ENCODE measurements at regions not wholly inside any gene's neighbourhood (a gene's known extent, or its start where the extent isn't known, plus 50 kb on each side); places are given as distances from the start of the nearest gene placed in this dataset.

DNA sequence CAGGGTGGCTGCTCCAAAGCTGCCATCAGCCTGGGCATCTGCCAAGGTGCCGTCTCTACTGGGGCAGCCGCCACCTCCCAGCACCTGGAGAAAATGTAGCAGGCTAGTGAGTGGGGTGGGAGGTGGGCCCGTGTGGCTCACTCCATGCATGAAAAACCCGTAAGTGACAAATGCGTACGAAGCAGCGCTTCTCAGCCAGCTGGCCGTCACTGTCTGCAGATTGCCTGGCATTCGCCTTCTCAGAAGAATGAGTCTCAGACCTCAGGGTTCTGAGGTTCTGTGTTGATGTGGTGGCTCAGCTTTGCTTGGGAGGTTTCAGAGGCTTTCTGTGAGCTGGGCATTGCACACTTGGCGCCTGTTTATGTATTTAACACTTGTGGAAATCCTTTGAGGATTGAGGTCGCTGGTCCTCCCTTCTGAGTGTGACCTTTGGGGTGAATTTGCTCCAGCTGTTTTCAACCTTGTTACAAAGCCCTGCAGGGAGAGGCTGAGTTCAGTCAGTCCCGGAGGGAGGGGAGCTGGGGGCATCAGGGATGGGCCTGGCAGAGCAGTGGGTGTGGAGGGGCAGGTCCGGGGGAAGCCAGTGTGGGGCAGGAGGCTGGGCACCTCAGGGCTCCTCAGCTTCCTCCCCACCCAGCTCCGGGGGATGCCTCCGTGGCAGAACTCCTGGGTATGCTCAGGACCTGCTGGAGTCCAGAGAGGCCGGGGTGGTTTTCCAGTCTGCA is 977.0 kb downstream of the TBC1D22A start:
- H3K4me3 ChIP-seq (ENCODE audit: severe bottlenecking) = no peak overlapping the region
- no peaks in the 10 kb centered on the region for H3K27me3 ChIP-seq (ENCODE audit: insufficient read depth, poor library complexity, severe bottlenecking)
- H3K9me3 ChIP-seq (ENCODE audit: severe bottlenecking) = no peaks in the 10 kb centered on the region
- DNase-seq (ENCODE audit: low spot score) = no peak
- H3K4me1 ChIP-seq (ENCODE audit: insufficient read depth, poor library complexity, severe bottlenecking) = peaks cover 5% of the 10 kb centered on the region
- H3K36me3 ChIP-seq (ENCODE audit: low read depth) = no peaks in the 10 kb centered on the region
- no peak for ATAC-seq (ENCODE audit: low read depth)
- TF ChIP-seq, protein P1, sequence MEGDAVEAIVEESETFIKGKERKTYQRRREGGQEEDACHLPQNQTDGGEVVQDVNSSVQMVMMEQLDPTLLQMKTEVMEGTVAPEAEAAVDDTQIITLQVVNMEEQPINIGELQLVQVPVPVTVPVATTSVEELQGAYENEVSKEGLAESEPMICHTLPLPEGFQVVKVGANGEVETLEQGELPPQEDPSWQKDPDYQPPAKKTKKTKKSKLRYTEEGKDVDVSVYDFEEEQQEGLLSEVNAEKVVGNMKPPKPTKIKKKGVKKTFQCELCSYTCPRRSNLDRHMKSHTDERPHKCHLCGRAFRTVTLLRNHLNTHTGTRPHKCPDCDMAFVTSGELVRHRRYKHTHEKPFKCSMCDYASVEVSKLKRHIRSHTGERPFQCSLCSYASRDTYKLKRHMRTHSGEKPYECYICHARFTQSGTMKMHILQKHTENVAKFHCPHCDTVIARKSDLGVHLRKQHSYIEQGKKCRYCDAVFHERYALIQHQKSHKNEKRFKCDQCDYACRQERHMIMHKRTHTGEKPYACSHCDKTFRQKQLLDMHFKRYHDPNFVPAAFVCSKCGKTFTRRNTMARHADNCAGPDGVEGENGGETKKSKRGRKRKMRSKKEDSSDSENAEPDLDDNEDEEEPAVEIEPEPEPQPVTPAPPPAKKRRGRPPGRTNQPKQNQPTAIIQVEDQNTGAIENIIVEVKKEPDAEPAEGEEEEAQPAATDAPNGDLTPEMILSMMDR (IDR thresholded peaks at IDR 0.05; ENCODE audit: poor library complexity, severe bottlenecking) = no peak
- H3K27ac ChIP-seq (ENCODE audit: poor library complexity, severe bottlenecking) = no peak overlapping the region

DNA sequence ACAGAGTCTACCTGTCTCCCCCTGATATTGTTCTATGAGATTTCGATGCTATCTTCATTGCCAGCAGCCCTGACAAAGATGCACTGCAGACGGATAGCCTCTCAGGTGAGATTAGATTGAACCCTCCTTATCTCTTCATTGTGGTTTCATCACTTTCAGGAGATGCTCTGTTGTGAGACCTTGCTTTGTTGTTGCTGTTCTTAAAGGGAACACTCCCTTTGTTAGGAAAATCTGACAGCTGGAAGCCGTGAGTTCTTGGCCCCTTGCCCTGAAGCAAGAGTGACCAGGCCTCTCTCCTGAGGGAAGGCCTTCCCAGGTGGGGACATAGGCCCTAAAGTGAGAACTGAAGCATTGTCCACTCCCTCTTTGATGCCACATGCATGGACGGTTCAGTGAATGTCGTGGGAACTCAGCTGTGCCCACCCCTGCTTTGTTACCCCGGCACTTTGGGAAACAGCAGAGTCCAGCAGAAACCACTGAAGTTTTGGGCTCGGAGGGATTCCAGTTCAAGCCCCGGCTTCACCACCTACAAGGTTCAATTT is 976.1 kb downstream of the TBC1D22A start:
- ATAC-seq (ENCODE audit: low read depth) = no peak
- Histone ChIP-seq H3K27ac (ENCODE audit: poor library complexity, severe bottlenecking) (no peak overlapping the region), H3K9me3 (ENCODE audit: severe bottlenecking) (no peaks in the 10 kb centered on the region)

DNA sequence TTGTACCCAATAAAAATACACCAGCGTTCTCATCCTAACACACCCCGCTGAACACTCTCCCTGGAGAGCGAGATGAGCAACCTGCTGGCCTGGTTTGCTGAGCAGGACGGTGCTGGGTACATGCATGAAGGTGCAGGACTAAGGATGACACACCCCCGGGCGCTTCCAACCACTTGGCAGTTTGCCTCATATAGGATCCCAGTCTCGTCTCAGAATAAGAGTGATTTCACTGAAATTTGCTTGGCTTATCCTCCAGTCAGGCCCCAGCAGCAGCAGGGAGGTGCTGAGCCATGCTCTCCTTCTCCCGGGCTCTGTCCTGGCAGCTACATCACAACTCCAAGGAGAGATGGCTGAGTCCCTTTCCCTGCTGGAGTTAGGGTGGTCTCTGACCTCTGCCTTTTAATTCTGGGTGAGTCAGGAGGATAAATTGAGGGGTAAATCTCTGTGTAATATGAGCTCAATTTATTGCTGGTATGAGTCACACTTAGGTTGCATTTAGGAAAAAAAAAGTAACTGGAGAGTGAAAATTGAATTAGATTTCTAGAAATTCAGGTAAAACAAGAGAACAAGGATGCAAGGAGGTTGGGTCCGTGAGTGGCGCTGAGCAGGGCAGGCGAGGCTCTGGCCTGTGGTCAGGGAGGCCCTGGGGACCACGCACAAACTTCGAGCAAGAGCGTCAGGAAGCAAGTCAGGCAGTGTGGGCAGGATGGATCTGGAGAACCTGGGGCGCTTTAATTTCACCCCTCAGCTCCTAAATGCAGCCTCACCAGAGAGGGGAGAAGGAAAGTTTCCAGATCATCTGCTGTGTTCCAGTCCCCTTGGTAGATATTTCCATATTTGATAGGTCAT is 974.0 kb downstream of the TBC1D22A start:
- DNase-seq (ENCODE audit: low spot score) (no peak), ATAC-seq (ENCODE audit: low read depth) (peak; percentile 93)
- Histone ChIP-seq H3K36me3 (ENCODE audit: low read depth) (no peaks in the 10 kb centered on the region), H3K27me3 (ENCODE audit: insufficient read depth, poor library complexity, severe bottlenecking) (no peaks in the 10 kb centered on the region), H3K4me1 (ENCODE audit: insufficient read depth, poor library complexity, severe bottlenecking) (peaks cover 5% of the 10 kb centered on the region), H3K9me3 (ENCODE audit: severe bottlenecking) (no peaks in the 10 kb centered on the region), H3K27ac (ENCODE audit: poor library complexity, severe bottlenecking) (peak overlapping the region; percentile 13), H3K4me3 (ENCODE audit: severe bottlenecking) (no peak overlapping the region)
- TF ChIP-seq, protein P1 (IDR thresholded peaks at IDR 0.05; ENCODE audit: poor library complexity, severe bottlenecking) = no peak

More for the DNA sequence above, 976.1 kb downstream of the TBC1D22A start:
- no peak overlapping the region for H3K4me3 ChIP-seq (ENCODE audit: severe bottlenecking)
- TF ChIP-seq, protein P1 (IDR thresholded peaks at IDR 0.05; ENCODE audit: poor library complexity, severe bottlenecking) = no peak
- no peaks in the 10 kb centered on the region for H3K27me3 ChIP-seq (ENCODE audit: insufficient read depth, poor library complexity, severe bottlenecking)
- peaks cover 5% of the 10 kb centered on the region for H3K4me1 ChIP-seq (ENCODE audit: insufficient read depth, poor library complexity, severe bottlenecking)
- DNase-seq (ENCODE audit: low spot score) = no peak
- H3K36me3 ChIP-seq (ENCODE audit: low read depth) = no peaks in the 10 kb centered on the region

DNA sequence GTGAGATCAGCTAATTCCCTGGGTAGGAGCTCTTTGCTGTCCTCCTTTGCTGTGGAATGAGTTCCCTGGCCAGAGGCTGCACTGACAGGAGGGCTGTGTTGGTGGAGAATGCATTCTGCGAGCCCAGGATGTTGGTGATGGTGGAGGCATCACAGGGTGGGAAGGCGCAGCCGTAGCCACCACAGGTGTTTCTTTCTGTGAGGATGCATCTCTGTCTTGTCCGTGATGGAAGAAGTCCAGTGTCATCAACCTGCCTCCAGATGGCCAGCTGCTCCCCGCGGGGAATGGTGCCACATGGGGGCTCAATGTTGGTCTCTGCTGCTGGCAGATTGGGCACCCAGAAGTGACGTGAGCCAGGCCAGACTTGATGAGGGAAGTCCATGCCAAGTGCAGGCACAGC is 972.1 kb downstream of the TBC1D22A start:
- ATAC-seq (ENCODE audit: low read depth) = no peak
- TF ChIP-seq, protein P1 (IDR thresholded peaks at IDR 0.05; ENCODE audit: poor library complexity, severe bottlenecking) = no peak

More for the DNA sequence above, 972.1 kb downstream of the TBC1D22A start:
- Histone ChIP-seq H3K4me1 (ENCODE audit: insufficient read depth, poor library complexity, severe bottlenecking) (peaks cover 5% of the 10 kb centered on the region), H3K4me3 (ENCODE audit: severe bottlenecking) (no peak overlapping the region), H3K27ac (ENCODE audit: poor library complexity, severe bottlenecking) (no peak overlapping the region), H3K9me3 (ENCODE audit: severe bottlenecking) (no peaks in the 10 kb centered on the region), H3K27me3 (ENCODE audit: insufficient read depth, poor library complexity, severe bottlenecking) (no peaks in the 10 kb centered on the region), H3K36me3 (ENCODE audit: low read depth) (no peaks in the 10 kb centered on the region)
- no peak for DNase-seq (ENCODE audit: low spot score)
